Activated CD4-positive, alpha-beta T cell treated with anti-CD3 and anti-CD28 coated beads, Interleukin-2, amount 10 ng/mL, durations not matched to agents 7 days and 5 days (primary cell): ENCODE measurements at regions not wholly inside any gene's neighbourhood (a gene's known extent, or its start where the extent isn't known, plus 50 kb on each side); places are given as distances from the start of the nearest gene placed in this dataset.

Source experiments
- CTCF ChIA-PET: fragments of 350-600 bp; sonication (Branson Sonifier 250); formaldehyde crosslinking; loops from one replicate; lab custom pipeline; 2021; ENCODE audit warnings: antibody characterized with exemption; lab: Charles Lee
- POLR2A ChIA-PET: fragments of 350-600 bp; sonication (Branson Sonifier 250); formaldehyde crosslinking; loops from one replicate; lab custom pipeline; 2021; ENCODE audit warnings: antibody characterized with exemption; lab: Charles Lee
- DNase-seq: peaks from one replicate; pipeline ENCODE4 v3.0.0-alpha.2; 2020
- H3K27ac Mint-ChIP-seq: one replicate; pipeline ENCODE4 v1.8.0; 2021; ENCODE audit warnings: mild to moderate bottlenecking, moderate library complexity, mixed read lengths
- H3K27me3 Mint-ChIP-seq: one replicate; pipeline ENCODE4 v1.8.0; 2021; ENCODE audit warnings: mixed read lengths
- H3K36me3 Mint-ChIP-seq: one replicate; pipeline ENCODE4 v1.8.0; 2021; ENCODE audit warnings: low read depth, mixed read lengths
- H3K4me1 Mint-ChIP-seq: one replicate; pipeline ENCODE4 v1.8.0; 2021; ENCODE audit warnings: mixed read lengths
- H3K4me3 Mint-ChIP-seq: one replicate; pipeline ENCODE4 v1.8.0; 2021; ENCODE audit warnings: mild to moderate bottlenecking, moderate library complexity, mixed read lengths
- H3K9me3 Mint-ChIP-seq: one replicate; pipeline ENCODE4 v1.8.0; 2021; ENCODE audit warnings: mixed read lengths

- H3K4me1 Mint-ChIP-seq: no peaks in the 10 kb centered on the region
- DNase-seq: no peak
- POLR2A ChIA-PET: no interaction called here
- H3K27me3 Mint-ChIP-seq: no peaks in the 10 kb centered on the region
- no peak overlapping the region for H3K27ac Mint-ChIP-seq
- H3K36me3 Mint-ChIP-seq: no peaks in the 10 kb centered on the region
- H3K9me3 Mint-ChIP-seq: no peaks in the 10 kb centered on the region
- H3K4me3 Mint-ChIP-seq: no peak overlapping the region
- CTCF ChIA-PET: no interaction called here
Observed at GRCh38 chr5:13498279-13498678, 446.2 kb downstream of the DNAH5 start.

GRCh38 chr5:13488254-13488931, 456.1 kb downstream of the DNAH5 start:
- no peaks in the 10 kb centered on the region for H3K27me3 Mint-ChIP-seq
- peaks cover 5% of the 10 kb centered on the region for H3K9me3 Mint-ChIP-seq
- H3K4me3 Mint-ChIP-seq: no peak overlapping the region
- H3K4me1 Mint-ChIP-seq: no peaks in the 10 kb centered on the region
- CTCF ChIA-PET: no interaction called here
- H3K27ac Mint-ChIP-seq: no peak overlapping the region
- POLR2A ChIA-PET: no interaction called here
- H3K36me3 Mint-ChIP-seq: no peaks in the 10 kb centered on the region
- DNase-seq: no peak

- Mint-ChIP-seq H3K27ac (no peak overlapping the region), H3K4me3 (no peak overlapping the region), H3K36me3 (no peaks in the 10 kb centered on the region), H3K4me1 (no peaks in the 10 kb centered on the region), H3K27me3 (no peaks in the 10 kb centered on the region), H3K9me3 (no peaks in the 10 kb centered on the region)
- ChIA-PET CTCF (no interaction called here), POLR2A (no interaction called here)
- DNase-seq: no peak
Observed at GRCh38 chr5:13480834-13481233, 463.7 kb downstream of the DNAH5 start.

DNA sequence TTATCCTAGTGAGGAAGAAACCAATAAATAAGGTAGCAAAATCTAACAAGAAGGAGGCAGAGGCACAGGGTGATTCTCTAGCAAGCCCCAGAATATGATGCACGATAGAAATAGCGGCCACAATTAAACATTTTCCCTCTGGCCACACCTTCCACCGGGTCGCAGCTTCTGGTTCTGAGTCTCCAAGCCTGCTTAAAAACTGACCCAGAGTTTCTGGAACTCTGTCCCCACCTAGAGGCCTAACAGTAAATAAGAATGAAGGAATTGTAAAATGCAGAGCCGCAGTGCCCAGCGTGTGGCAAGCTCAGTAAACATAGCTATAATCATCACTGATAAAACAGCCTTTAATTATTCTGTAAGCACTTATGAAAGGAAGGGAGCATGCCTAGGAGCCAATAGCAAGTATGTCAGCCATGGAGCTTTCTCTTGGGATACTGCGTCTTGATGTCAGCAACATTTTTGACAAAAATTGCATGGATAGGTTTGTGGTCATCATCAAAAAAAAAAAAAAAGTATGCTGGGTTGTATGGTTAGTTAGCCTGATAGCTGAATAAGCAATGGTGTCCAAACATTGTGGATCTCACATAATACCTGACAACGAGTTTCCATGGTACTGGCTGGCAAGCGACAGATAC, 465.5 kb downstream of the DNAH5 start:
- ChIA-PET CTCF (interaction anchor here (0.7 kb wide), 1 partner anchor 30 kb away, joined by 5 read pairs; no protein-coding TSS in a partner anchor), POLR2A (no interaction called here)
- DNase-seq: no peak
- no peak overlapping the region for H3K4me3 Mint-ChIP-seq
- no peaks in the 10 kb centered on the region for H3K4me1 Mint-ChIP-seq
- no peaks in the 10 kb centered on the region for H3K36me3 Mint-ChIP-seq
- H3K27ac Mint-ChIP-seq: no peak overlapping the region
- H3K27me3 Mint-ChIP-seq: no peaks in the 10 kb centered on the region
- H3K9me3 Mint-ChIP-seq: peaks cover 5% of the 10 kb centered on the region

DNA sequence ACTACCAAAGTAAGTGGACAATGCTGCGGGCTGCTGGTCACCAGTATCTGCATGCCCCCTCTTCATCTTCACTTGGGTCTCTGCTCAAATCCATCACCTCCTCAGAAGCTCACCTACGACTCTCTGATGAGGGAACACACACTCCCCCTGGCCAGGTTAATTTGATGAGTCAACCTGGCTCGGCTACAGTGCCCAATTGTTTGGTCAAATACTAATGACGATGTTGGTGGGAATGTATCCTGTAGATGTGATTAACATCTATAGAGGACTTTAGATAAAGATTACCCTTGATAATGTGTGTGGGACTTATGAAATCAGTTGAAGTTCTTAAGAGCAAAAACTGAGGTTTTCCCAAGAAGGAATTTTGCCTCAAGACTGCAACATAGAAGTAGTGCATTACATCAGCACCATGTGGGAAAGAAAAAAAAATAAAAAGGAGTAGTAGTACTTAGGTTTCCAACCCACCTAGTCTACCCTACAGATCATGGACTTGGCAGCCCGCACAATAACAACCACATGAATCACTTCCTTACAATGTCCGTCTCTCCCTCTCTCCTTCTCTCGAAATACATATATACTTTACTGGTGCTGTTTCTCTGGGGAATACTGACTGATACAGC, 467.3 kb downstream of the DNAH5 start:
- ChIA-PET POLR2A (no interaction called here), CTCF (no interaction called here)
- DNase-seq: no peak
- Mint-ChIP-seq H3K27me3 (no peaks in the 10 kb centered on the region), H3K4me3 (no peak overlapping the region), H3K36me3 (no peaks in the 10 kb centered on the region), H3K27ac (no peak overlapping the region), H3K9me3 (peaks cover 5% of the 10 kb centered on the region), H3K4me1 (no peaks in the 10 kb centered on the region)

DNA sequence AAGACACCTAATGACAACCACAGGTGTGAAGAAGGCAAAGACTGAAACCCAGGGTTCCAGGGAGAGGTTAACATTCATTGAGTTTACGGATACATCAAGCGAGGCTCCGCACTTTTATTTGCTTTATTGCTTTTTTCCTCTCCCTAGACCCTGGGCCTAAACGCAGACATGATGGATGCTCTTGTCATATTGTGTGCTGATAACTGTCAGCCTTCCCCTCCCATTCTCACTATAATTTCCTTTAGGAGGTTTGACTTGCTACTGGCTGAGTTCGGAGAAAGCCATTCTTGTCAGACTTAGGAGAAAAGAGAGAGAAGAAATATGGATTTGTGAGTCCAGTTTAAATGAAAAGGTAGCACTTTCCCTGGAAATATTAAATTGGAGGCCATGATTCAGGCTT, 471.6 kb downstream of the DNAH5 start:
- POLR2A ChIA-PET: no interaction called here
- Mint-ChIP-seq H3K27ac (no peak overlapping the region), H3K4me3 (no peak overlapping the region), H3K9me3 (peaks cover 5% of the 10 kb centered on the region), H3K36me3 (no peaks in the 10 kb centered on the region), H3K4me1 (no peaks in the 10 kb centered on the region), H3K27me3 (no peaks in the 10 kb centered on the region)
- CTCF ChIA-PET: no interaction called here
- no peak for DNase-seq

DNA sequence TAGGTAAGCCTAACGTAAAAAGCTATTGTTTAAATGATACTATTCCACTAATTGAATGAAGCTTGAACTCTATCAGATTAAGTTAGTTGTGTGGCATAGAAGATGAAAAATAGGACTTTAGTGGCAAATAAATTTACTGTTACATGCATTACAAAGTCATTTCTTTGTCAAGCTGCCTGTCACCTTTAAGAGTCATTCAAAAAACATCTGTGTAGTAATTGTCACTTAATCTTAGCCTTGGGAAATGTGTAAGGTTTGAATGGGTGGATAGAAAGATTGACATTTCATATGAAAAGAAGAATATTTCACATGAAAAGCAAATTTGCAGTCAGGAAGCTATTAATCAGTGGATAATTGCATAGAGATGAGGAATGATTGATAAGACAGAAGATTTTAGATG, 473.5 kb downstream of the DNAH5 start:
- no peaks in the 10 kb centered on the region for H3K36me3 Mint-ChIP-seq

GRCh38 chr5:13470263-13470662, 474.2 kb downstream of the DNAH5 start:
- DNase-seq: no peak
- POLR2A ChIA-PET: no interaction called here
- H3K36me3 Mint-ChIP-seq: no peaks in the 10 kb centered on the region
- H3K4me3 Mint-ChIP-seq: no peak overlapping the region
- CTCF ChIA-PET: no interaction called here
- no peaks in the 10 kb centered on the region for H3K4me1 Mint-ChIP-seq
- H3K9me3 Mint-ChIP-seq: peaks cover 5% of the 10 kb centered on the region
- no peaks in the 10 kb centered on the region for H3K27me3 Mint-ChIP-seq
- H3K27ac Mint-ChIP-seq: no peak overlapping the region

More for the DNA sequence above, 473.5 kb downstream of the DNAH5 start:
- no peaks in the 10 kb centered on the region for H3K4me1 Mint-ChIP-seq
- H3K27me3 Mint-ChIP-seq: no peaks in the 10 kb centered on the region
- H3K27ac Mint-ChIP-seq: no peak overlapping the region
- H3K4me3 Mint-ChIP-seq: no peak overlapping the region
- H3K9me3 Mint-ChIP-seq: peaks cover 5% of the 10 kb centered on the region
- CTCF ChIA-PET: no interaction called here
- DNase-seq: no peak
- POLR2A ChIA-PET: no interaction called here

- Mint-ChIP-seq H3K9me3 (no peaks in the 10 kb centered on the region), H3K27ac (no peak overlapping the region), H3K27me3 (no peaks in the 10 kb centered on the region), H3K4me3 (no peak overlapping the region), H3K4me1 (no peaks in the 10 kb centered on the region), H3K36me3 (no peaks in the 10 kb centered on the region)
- no peak for DNase-seq
- POLR2A ChIA-PET: no interaction called here
- CTCF ChIA-PET: no interaction called here
Observed at GRCh38 chr5:13464532-13465193, 479.8 kb downstream of the DNAH5 start.

- CTCF ChIA-PET: no interaction called here
- Mint-ChIP-seq H3K9me3 (peaks cover 4% of the 10 kb centered on the region), H3K27ac (no peak overlapping the region), H3K36me3 (no peaks in the 10 kb centered on the region), H3K4me3 (no peak overlapping the region), H3K4me1 (no peaks in the 10 kb centered on the region), H3K27me3 (no peaks in the 10 kb centered on the region)
- DNase-seq: no peak
- POLR2A ChIA-PET: no interaction called here
Observed at GRCh38 chr5:13460587-13460986, 483.9 kb downstream of the DNAH5 start.

GRCh38 chr5:13454050-13454449, 490.4 kb downstream of the DNAH5 start:
- POLR2A ChIA-PET: no interaction called here
- Mint-ChIP-seq H3K4me3 (no peak overlapping the region), H3K9me3 (peaks cover 4% of the 10 kb centered on the region)

GRCh38 chr5:13448843-13449242, 495.6 kb downstream of the DNAH5 start:
- Mint-ChIP-seq H3K36me3 (no peaks in the 10 kb centered on the region), H3K27me3 (no peaks in the 10 kb centered on the region), H3K4me1 (no peaks in the 10 kb centered on the region), H3K27ac (no peak overlapping the region), H3K4me3 (no peak overlapping the region), H3K9me3 (no peaks in the 10 kb centered on the region)
- no peak for DNase-seq
- CTCF ChIA-PET: interaction anchor here (0.9 kb wide), 1 partner anchor 30 kb away, joined by 5 read pairs; no protein-coding TSS in a partner anchor
- POLR2A ChIA-PET: no interaction called here

More at GRCh38 chr5:13454050-13454449, 490.4 kb downstream of the DNAH5 start:
- Mint-ChIP-seq H3K36me3 (no peaks in the 10 kb centered on the region), H3K27me3 (no peaks in the 10 kb centered on the region), H3K27ac (no peak overlapping the region), H3K4me1 (no peaks in the 10 kb centered on the region)
- CTCF ChIA-PET: no interaction called here
- no peak for DNase-seq

- Mint-ChIP-seq H3K36me3 (no peaks in the 10 kb centered on the region), H3K27me3 (no peaks in the 10 kb centered on the region), H3K4me3 (no peak overlapping the region), H3K9me3 (peaks cover 2% of the 10 kb centered on the region), H3K27ac (no peak overlapping the region), H3K4me1 (no peaks in the 10 kb centered on the region)
- DNase-seq: no peak
- ChIA-PET POLR2A (no interaction called here), CTCF (no interaction called here)
Observed at GRCh38 chr5:13439430-13439829, 505.1 kb downstream of the DNAH5 start.
